ENCODE measurements at regions not wholly inside any gene's neighbourhood (a gene's known extent, or its start where the extent isn't known, plus 50 kb on each side); places are given as distances from the start of the nearest gene placed in this dataset.
A peak's percentile ranks its signal among the peaks of the same experiment; 100 is the strongest.

- BruUV-seq (replicated peaks), result no TSS peak
- no peak overlapping the region for H3K27ac ChIP-seq (ENCODE audit: low read depth, low read length, poor library complexity, severe bottlenecking)
- no peaks in the 10 kb centered on the region for H3K36me3 ChIP-seq (ENCODE audit: insufficient read depth, low read length, poor library complexity, severe bottlenecking)
- CTCF ChIA-PET, result no interaction called here
- H3K27me3 ChIP-seq (replicated peaks; ENCODE audit: insufficient read depth, low read depth, low read length, poor library complexity), result no peaks in the 10 kb centered on the region
- no peak for TF ChIP-seq CTCF (conservative IDR thresholded peaks at IDR 0.05; ENCODE audit: low read depth, low read length)
- TF ChIP-seq EZH2 (IDR thresholded peaks at IDR 0.05; ENCODE audit: borderline replicate concordance, low read depth, low read length, poor library complexity, severe bottlenecking), result no peak
- POLR2A ChIA-PET (ENCODE audit: low non-redundant PET), result no interaction called here
- intact Hi-C loops (cut with micrococcal nuclease; ENCODE audit: unreplicated experiment), result no loop called here
- H3K4me1 ChIP-seq (ENCODE audit: insufficient read depth, low read length, poor library complexity, severe bottlenecking), result peaks cover 18% of the 10 kb centered on the region
- H3K4me3 ChIP-seq (ENCODE audit: low read depth, low read length, poor library complexity, severe bottlenecking), result no peak overlapping the region
- DNase-seq (ENCODE audit: low spot score), result peak; percentile 79
- no peaks in the 10 kb centered on the region for H3K9me3 ChIP-seq (ENCODE audit: low read depth, low read length, poor library complexity, severe bottlenecking)
Measured at GRCh38 chr11:100584201-100584985, 102.7 kb upstream of the ARHGAP42 start.

GRCh38 chr11:100585728-100586127 is 101.4 kb upstream of the ARHGAP42 start:
- POLR2A ChIA-PET (ENCODE audit: low non-redundant PET), result no interaction called here
- peaks cover 2% of the 10 kb centered on the region for H3K27me3 ChIP-seq (replicated peaks; ENCODE audit: insufficient read depth, low read depth, low read length, poor library complexity)
- TF ChIP-seq EZH2 (IDR thresholded peaks at IDR 0.05; ENCODE audit: borderline replicate concordance, low read depth, low read length, poor library complexity, severe bottlenecking) (no peak), CTCF (conservative IDR thresholded peaks at IDR 0.05; ENCODE audit: low read depth, low read length) (no peak)
- H3K36me3 ChIP-seq (ENCODE audit: insufficient read depth, low read length, poor library complexity, severe bottlenecking), result no peaks in the 10 kb centered on the region
- H3K9me3 ChIP-seq (ENCODE audit: low read depth, low read length, poor library complexity, severe bottlenecking), result no peaks in the 10 kb centered on the region
- H3K4me3 ChIP-seq (ENCODE audit: low read depth, low read length, poor library complexity, severe bottlenecking), result no peak overlapping the region
- intact Hi-C loops (cut with micrococcal nuclease; ENCODE audit: unreplicated experiment), result no loop called here
- H3K27ac ChIP-seq (ENCODE audit: low read depth, low read length, poor library complexity, severe bottlenecking), result no peak overlapping the region
- DNase-seq (ENCODE audit: low spot score), result no peak
- peaks cover 18% of the 10 kb centered on the region for H3K4me1 ChIP-seq (ENCODE audit: insufficient read depth, low read length, poor library complexity, severe bottlenecking)
- CTCF ChIA-PET, result no interaction called here
- no TSS peak for BruUV-seq (replicated peaks)

- no peak for TF ChIP-seq CTCF (conservative IDR thresholded peaks at IDR 0.05; ENCODE audit: low read depth, low read length)
- no peak for TF ChIP-seq EZH2 (IDR thresholded peaks at IDR 0.05; ENCODE audit: borderline replicate concordance, low read depth, low read length, poor library complexity, severe bottlenecking)
- no peak for DNase-seq (ENCODE audit: low spot score)
- Histone ChIP-seq H3K27me3 (replicated peaks; ENCODE audit: insufficient read depth, low read depth, low read length, poor library complexity) (peaks cover 3% of the 10 kb centered on the region), H3K9me3 (ENCODE audit: low read depth, low read length, poor library complexity, severe bottlenecking) (no peaks in the 10 kb centered on the region), H3K4me1 (ENCODE audit: insufficient read depth, low read length, poor library complexity, severe bottlenecking) (peaks cover 18% of the 10 kb centered on the region), H3K27ac (ENCODE audit: low read depth, low read length, poor library complexity, severe bottlenecking) (no peak overlapping the region), H3K36me3 (ENCODE audit: insufficient read depth, low read length, poor library complexity, severe bottlenecking) (no peaks in the 10 kb centered on the region), H3K4me3 (ENCODE audit: low read depth, low read length, poor library complexity, severe bottlenecking) (no peak overlapping the region)
- intact Hi-C loops (cut with micrococcal nuclease; ENCODE audit: unreplicated experiment), result no loop called here
- ChIA-PET CTCF (no interaction called here), POLR2A (ENCODE audit: low non-redundant PET) (no interaction called here)
- BruUV-seq (replicated peaks), result no TSS peak
Measured at GRCh38 chr11:100586361-100587101, 100.6 kb upstream of the ARHGAP42 start.

All from A673 (cell line).